Caco-2 (cell line): ENCODE measurements at regions not wholly inside any gene's neighbourhood (a gene's known extent, or its start where the extent isn't known, plus 50 kb on each side); places are given as distances from the start of the nearest gene placed in this dataset.
"Not testable (repeated sequence)": the region's sequence is repeated elsewhere in the genome, so short reads cannot be mapped to it uniquely, and the experiment has no call there.

Source experiments
- BruUV-seq: library from RNA; stranded (reverse); fragments of 400-500 nt; replicated peaks from 2 replicates; lab custom pipeline; 2021; lab: Mats Ljungman, UMichigan
- CTCF ChIA-PET: fragments of 300-600 bp; sonication (Branson Sonifier 250); formaldehyde crosslinking; loops from one replicate; lab custom pipeline; 2022; ENCODE audit warnings: antibody characterized with exemption; lab: Charles Lee
- POLR2A ChIA-PET: fragments of 300-600 bp; sonication (Branson Sonifier 250); formaldehyde crosslinking; loops from one replicate; lab custom pipeline; 2022; ENCODE audit warnings: antibody characterized with exemption; lab: Charles Lee
- DNase-seq, 2 experiments: peaks; one replicate each; pipeline versions ENCODE4 v3.0.0 to v3.0.0-alpha.2; 2020 to 2022
- H3K27me3 ChIP-seq: replicated peaks from 2 replicates; pipeline ENCODE4 v1.6.0; 2011; ENCODE audit warnings: low read length; ENCODE audit not compliant: control insufficient read depth, insufficient read depth
- H3K36me3 ChIP-seq: 2 replicates; pipeline ENCODE4 v1.5.1; 2011; ENCODE audit warnings: low read length; ENCODE audit not compliant: control insufficient read depth, insufficient read depth
- H3K4me1 ChIP-seq: fragments of 250-450 bp; sonication (Bioruptor Pico); 2 replicates; pipeline ENCODE4 v1.5.1; 2020; ENCODE audit warnings: mild to moderate bottlenecking
- H3K4me3 ChIP-seq: 2 replicates; pipeline ENCODE4 v1.5.1; 2011; ENCODE audit warnings: low read depth, mild to moderate bottlenecking, control low read depth, low read length
- H3K9me3 ChIP-seq: fragments of 250-450 bp; sonication (Bioruptor Pico); 2 replicates; pipeline ENCODE4 v1.5.1; 2020; ENCODE audit warnings: mild to moderate bottlenecking, moderate library complexity
- H3K27ac Mint-ChIP-seq: one replicate; pipeline ENCODE4 v1.8.0; 2022; ENCODE audit warnings: mixed read lengths; ENCODE audit not compliant: unreplicated experiment
- H3K27me3 Mint-ChIP-seq: one replicate; pipeline ENCODE4 v1.8.0; 2022; ENCODE audit warnings: mixed read lengths; ENCODE audit not compliant: insufficient read depth, unreplicated experiment
- H3K36me3 Mint-ChIP-seq: one replicate; pipeline ENCODE4 v1.8.0; 2022; ENCODE audit warnings: mild to moderate bottlenecking, mixed read lengths; ENCODE audit not compliant: insufficient read depth, unreplicated experiment
- H3K4me1 Mint-ChIP-seq: one replicate; pipeline ENCODE4 v1.8.0; 2022; ENCODE audit warnings: low read depth, mixed read lengths; ENCODE audit not compliant: unreplicated experiment
- H3K4me3 Mint-ChIP-seq: one replicate; pipeline ENCODE4 v1.8.0; 2022; ENCODE audit warnings: mild to moderate bottlenecking, moderate library complexity, mixed read lengths; ENCODE audit not compliant: unreplicated experiment
- H3K9me3 Mint-ChIP-seq: one replicate; pipeline ENCODE4 v1.8.0; 2022; ENCODE audit warnings: mixed read lengths; ENCODE audit not compliant: unreplicated experiment
- CTCF ChIP-seq, 2 experiments: fragments of 200-600 bp in 1 of 2; IDR thresholded peaks; 1 replicate in 1 of 2; 2 replicates in 1 of 2; pipeline versions ENCODE4 v1.5.1 to v1.8.0; 2011 to 2022; ENCODE audit warnings: antibody characterized with exemption in 1 of 2, control low read depth in 1 of 2, inconsistent platforms in 1 of 2, low read depth in 1 of 2, low read length in 1 of 2, mild to moderate bottlenecking in 1 of 2, moderate library complexity in 1 of 2; ENCODE audit not compliant: insufficient read depth in 1 of 2, severe bottlenecking in 1 of 2, unreplicated experiment in 1 of 2
- intact Hi-C: fragments of 100-400 bp; cut with micrococcal nuclease; formaldehyde crosslinking; loops from one replicate; pipeline ENCODE4 v1.10.0; 2022; ENCODE audit not compliant: unreplicated experiment

DNA sequence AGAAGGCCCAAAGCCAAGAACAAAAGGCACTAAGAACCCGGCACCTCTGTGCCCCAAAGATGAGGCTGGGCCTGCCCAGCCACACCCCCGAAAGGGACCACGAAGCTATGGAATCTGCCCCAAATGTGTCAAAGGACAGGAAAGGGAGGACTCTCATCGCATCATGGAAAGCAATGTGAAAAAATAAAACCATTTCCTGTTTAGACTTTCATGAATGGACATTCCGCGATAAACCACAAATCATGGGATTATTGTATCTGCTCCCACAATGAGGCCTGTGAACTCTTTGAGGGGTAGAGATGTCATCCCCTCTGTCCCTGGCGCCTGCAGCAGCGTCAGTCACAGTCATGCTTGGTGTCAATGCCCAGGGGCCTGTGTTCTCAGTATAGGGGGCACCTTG, 135.0 kb downstream of the COPRS start:
- no peak for TF ChIP-seq CTCF (IDR thresholded peaks at IDR 0.05; ENCODE audit: insufficient read depth in 1 of 2, low read depth in 1 of 2, low read length in 1 of 2, severe bottlenecking in 1 of 2, unreplicated experiment in 1 of 2)
- Mint-ChIP-seq H3K27me3 (no peaks in the 10 kb centered on the region), H3K4me3 (no peak overlapping the region), H3K4me1 (no peaks in the 10 kb centered on the region), H3K36me3 (no peaks in the 10 kb centered on the region), H3K9me3 (no peaks in the 10 kb centered on the region), H3K27ac (no peak overlapping the region)
- no peaks in the 10 kb centered on the region for H3K4me1 ChIP-seq
- H3K9me3 ChIP-seq, result no peaks in the 10 kb centered on the region
- no TSS peak for BruUV-seq
- H3K27me3 ChIP-seq, result no peaks in the 10 kb centered on the region
- intact Hi-C loops, result no loop called here
- ChIA-PET POLR2A (no interaction called here), CTCF (no interaction called here)
- no peak for DNase-seq
- H3K4me3 ChIP-seq, result no peak overlapping the region
- H3K36me3 ChIP-seq, result no peaks in the 10 kb centered on the region

GRCh38 chr17:31722251-31723056, 136.6 kb downstream of the COPRS start:
- Mint-ChIP-seq H3K9me3 (no peaks in the 10 kb centered on the region), H3K4me1 (no peaks in the 10 kb centered on the region), H3K27ac (no peak overlapping the region), H3K36me3 (no peaks in the 10 kb centered on the region), H3K27me3 (no peaks in the 10 kb centered on the region), H3K4me3 (no peak overlapping the region)
- H3K9me3 ChIP-seq, result no peaks in the 10 kb centered on the region
- no peaks in the 10 kb centered on the region for H3K4me1 ChIP-seq
- intact Hi-C loops, result no loop called here
- no peaks in the 10 kb centered on the region for H3K36me3 ChIP-seq
- CTCF ChIA-PET, result no interaction called here
- POLR2A ChIA-PET, result interaction anchor here (0.6 kb wide), 1 partner anchor 49 kb away, joined by 3 read pairs; no protein-coding TSS in a partner anchor
- no peak for DNase-seq
- no peak overlapping the region for H3K4me3 ChIP-seq
- BruUV-seq, result no TSS peak
- TF ChIP-seq CTCF (IDR thresholded peaks at IDR 0.05; ENCODE audit: insufficient read depth in 1 of 2, low read depth in 1 of 2, low read length in 1 of 2, severe bottlenecking in 1 of 2, unreplicated experiment in 1 of 2), result no peak
- H3K27me3 ChIP-seq, result no peaks in the 10 kb centered on the region

- no TSS peak for BruUV-seq
Measured at GRCh38 chr17:31721291-31722025, 137.6 kb downstream of the COPRS start.

DNA sequence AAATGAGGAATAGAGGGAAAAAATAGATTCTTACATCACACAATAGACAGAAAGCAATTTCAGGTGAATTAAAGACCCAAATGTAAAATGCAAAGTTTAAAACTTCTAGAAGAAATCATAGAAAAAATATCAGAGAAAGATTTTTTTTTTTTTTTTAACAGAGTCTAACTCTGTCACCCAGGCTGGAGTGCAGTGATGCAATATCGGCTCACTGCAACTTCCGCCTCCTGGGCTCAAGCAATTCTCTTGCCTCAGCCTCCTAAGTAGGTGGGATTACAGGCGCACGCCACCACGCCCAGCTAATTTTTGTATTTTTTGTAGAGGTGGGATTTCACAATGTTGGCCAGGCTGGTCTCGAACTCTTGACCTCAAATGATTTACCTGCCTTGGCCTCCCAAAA, 141.8 kb downstream of the COPRS start:
- H3K36me3 ChIP-seq, DNase-seq, BruUV-seq, H3K4me3 Mint-ChIP-seq, H3K27me3 ChIP-seq, H3K27me3 Mint-ChIP-seq, H3K36me3 Mint-ChIP-seq, H3K9me3 Mint-ChIP-seq, H3K9me3 ChIP-seq, H3K4me1 ChIP-seq, H3K27ac Mint-ChIP-seq, POLR2A ChIA-PET, intact Hi-C loops, H3K4me3 ChIP-seq, CTCF ChIA-PET, H3K4me1 Mint-ChIP-seq: not testable (repeated sequence)

More at GRCh38 chr17:31721291-31722025, 137.6 kb downstream of the COPRS start:
- TF ChIP-seq CTCF (IDR thresholded peaks at IDR 0.05; ENCODE audit: insufficient read depth in 1 of 2, low read depth in 1 of 2, low read length in 1 of 2, severe bottlenecking in 1 of 2, unreplicated experiment in 1 of 2), result no peak
- Histone ChIP-seq H3K4me1 (no peaks in the 10 kb centered on the region), H3K36me3 (no peaks in the 10 kb centered on the region), H3K9me3 (no peaks in the 10 kb centered on the region), H3K27me3 (no peaks in the 10 kb centered on the region), H3K4me3 (no peak overlapping the region)
- intact Hi-C loops, result no loop called here
- CTCF ChIA-PET, result interaction anchor here (0.6 kb wide), 1 partner anchor 13 kb away, joined by 3 read pairs; no protein-coding TSS in a partner anchor
- POLR2A ChIA-PET, result no interaction called here
- DNase-seq, result no peak
- no peaks in the 10 kb centered on the region for H3K4me1 Mint-ChIP-seq
- no peak overlapping the region for H3K27ac Mint-ChIP-seq
- H3K36me3 Mint-ChIP-seq, result no peaks in the 10 kb centered on the region
- H3K9me3 Mint-ChIP-seq, result no peaks in the 10 kb centered on the region
- H3K27me3 Mint-ChIP-seq, result no peaks in the 10 kb centered on the region
- no peak overlapping the region for H3K4me3 Mint-ChIP-seq
